HG03108 (cell line): ENCODE measurements at regions not wholly inside any gene's neighbourhood (a gene's known extent, or its start where the extent isn't known, plus 50 kb on each side); places are given as distances from the start of the nearest gene placed in this dataset.

Source experiments
- ATAC-seq: cut with Tn5 transposase; IDR thresholded peaks from one replicate; pipeline ENCODE4 v1.9.1; 2021; ENCODE audit warnings: moderate library complexity; ENCODE audit not compliant: unreplicated experiment

- ATAC-seq = no peak
These were observed 561.1 kb upstream of the SETBP1 start for GRCh38 chr18:44119607-44120006.

GRCh38 chr18:44123743-44124142 is 556.9 kb upstream of the SETBP1 start:
- no peak for ATAC-seq

- ATAC-seq = no peak
These were observed 555.2 kb upstream of the SETBP1 start for GRCh38 chr18:44125446-44125845.

- ATAC-seq = no peak
These were observed 554.1 kb upstream of the SETBP1 start for GRCh38 chr18:44126598-44126997.

- ATAC-seq = no peak
These were observed 552.3 kb upstream of the SETBP1 start for GRCh38 chr18:44128365-44128764.

GRCh38 chr18:44130376-44130942 is 550.2 kb upstream of the SETBP1 start:
- ATAC-seq = no peak

- no peak for ATAC-seq
These were observed 547.2 kb upstream of the SETBP1 start for GRCh38 chr18:44133483-44133882.

GRCh38 chr18:44134447-44134846 is 546.2 kb upstream of the SETBP1 start:
- no peak for ATAC-seq

- no peak for ATAC-seq
These were observed 544.9 kb upstream of the SETBP1 start for GRCh38 chr18:44135741-44136140.

GRCh38 chr18:44136326-44136725 is 544.4 kb upstream of the SETBP1 start:
- no peak for ATAC-seq

- ATAC-seq = no peak
These were observed 537.6 kb upstream of the SETBP1 start for GRCh38 chr18:44143072-44143471.

GRCh38 chr18:44149706-44150105 is 531.0 kb upstream of the SETBP1 start:
- no peak for ATAC-seq

GRCh38 chr18:44153981-44154380 is 526.7 kb upstream of the SETBP1 start:
- no peak for ATAC-seq

- ATAC-seq = no peak
These were observed 524.6 kb upstream of the SETBP1 start for GRCh38 chr18:44156126-44156525.

GRCh38 chr18:44156776-44157335 is 523.8 kb upstream of the SETBP1 start:
- no peak for ATAC-seq

- ATAC-seq = no peak
These were observed 510.3 kb upstream of the SETBP1 start for GRCh38 chr18:44170208-44170880.

GRCh38 chr18:44171301-44171700 is 509.4 kb upstream of the SETBP1 start:
- ATAC-seq = no peak

GRCh38 chr18:44175891-44176290 is 504.8 kb upstream of the SETBP1 start:
- ATAC-seq = no peak

GRCh38 chr18:44178476-44178875 is 502.2 kb upstream of the SETBP1 start:
- ATAC-seq = no peak

- no peak for ATAC-seq
These were observed 501.0 kb upstream of the SETBP1 start for GRCh38 chr18:44179693-44180092.

- ATAC-seq = no peak
These were observed 500.0 kb upstream of the SETBP1 start for GRCh38 chr18:44180683-44181082.

- no peak for ATAC-seq
These were observed 498.5 kb upstream of the SETBP1 start for GRCh38 chr18:44181951-44182747.
